Adrenal gland (tissue), 5 donors: ENCODE measurements at regions not wholly inside any gene's neighbourhood (a gene's known extent, or its start where the extent isn't known, plus 50 kb on each side); places are given as distances from the start of the nearest gene placed in this dataset.

Source experiments
- CTCF ChIP-seq, 6 experiments: fragments of 450-650 bp in 4 of 6; fragments of 200-600 bp in 2 of 6; sonication (generic) in 1 of 6; IDR thresholded peaks; 1 replicate in 5 of 6; 2 replicates in 1 of 6; pipeline versions ENCODE4 v1.5.1 to v1.8.0; 2016 to 2021; ENCODE audit warnings: antibody characterized with exemption in 6 of 6, mild to moderate bottlenecking in 2 of 6, moderate library complexity in 1 of 6
- POLR2A ChIP-seq, 2 donors: fragments of 450-650 bp; IDR thresholded peaks; one replicate each; pipeline ENCODE4 v1.6.1; 2017; ENCODE audit warnings: antibody characterized with exemption in 2 of 2, mild to moderate bottlenecking in 2 of 2, moderate library complexity in 1 of 2
- donor health status: DM: no; HTN: no; CAD: no.

DNA sequence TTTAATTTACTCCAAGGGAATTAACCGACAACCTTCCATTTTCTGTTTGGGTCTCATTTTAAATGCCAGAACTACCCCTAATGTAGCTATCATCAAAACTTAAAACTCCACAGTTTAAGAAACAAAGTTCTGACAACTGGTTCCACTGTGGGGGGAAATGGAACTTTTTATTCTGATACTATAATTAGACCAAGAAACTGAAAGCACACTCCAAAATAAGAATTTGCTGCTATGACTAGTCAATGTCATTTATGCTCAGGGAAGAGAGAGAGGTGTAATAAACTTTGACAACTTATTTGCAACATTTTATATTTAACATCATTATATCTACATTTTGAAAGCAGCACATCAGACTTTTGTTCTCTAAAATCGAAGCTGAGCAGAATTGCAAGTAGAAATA, 169.2 kb downstream of the ANXA2 start:
- no peak for TF ChIP-seq CTCF (IDR thresholded peaks at IDR 0.05)
- TF ChIP-seq POLR2A (IDR thresholded peaks at IDR 0.05) = no peak
